NB4 (cell line): ENCODE measurements at regions not wholly inside any gene's neighbourhood (a gene's known extent, or its start where the extent isn't known, plus 50 kb on each side); places are given as distances from the start of the nearest gene placed in this dataset.

Source experiments
- DNase-seq: peaks from one replicate; pipeline ENCODE4 v3.0.0; 2010; ENCODE audit warnings: low read depth
- H3K4me3 ChIP-seq: one replicate; pipeline ENCODE4 v1.5.1; 2011; ENCODE audit warnings: mild to moderate bottlenecking, low read depth, low read length, moderate library complexity
- MYC ChIP-seq: IDR thresholded peaks from 2 replicates; pipeline ENCODE4 v1.6.1; 2011; ENCODE audit warnings: low read depth, low read length
- POLR2A ChIP-seq: IDR thresholded peaks from 2 replicates; pipeline ENCODE4 v1.6.1; 2011; ENCODE audit warnings: mild to moderate bottlenecking; ENCODE audit not compliant: insufficient read length; ENCODE audit errors: extremely low read depth
- TF ChIP-seq, protein P1 (sequence below): IDR thresholded peaks from one replicate; pipeline ENCODE4 v1.5.1; 2012; ENCODE audit warnings: low read depth, low read length
- TF ChIP-seq, protein P2 (sequence below): IDR thresholded peaks from 2 replicates; pipeline ENCODE4 v1.6.1; 2011; ENCODE audit warnings: low read depth, low read length

DNA sequence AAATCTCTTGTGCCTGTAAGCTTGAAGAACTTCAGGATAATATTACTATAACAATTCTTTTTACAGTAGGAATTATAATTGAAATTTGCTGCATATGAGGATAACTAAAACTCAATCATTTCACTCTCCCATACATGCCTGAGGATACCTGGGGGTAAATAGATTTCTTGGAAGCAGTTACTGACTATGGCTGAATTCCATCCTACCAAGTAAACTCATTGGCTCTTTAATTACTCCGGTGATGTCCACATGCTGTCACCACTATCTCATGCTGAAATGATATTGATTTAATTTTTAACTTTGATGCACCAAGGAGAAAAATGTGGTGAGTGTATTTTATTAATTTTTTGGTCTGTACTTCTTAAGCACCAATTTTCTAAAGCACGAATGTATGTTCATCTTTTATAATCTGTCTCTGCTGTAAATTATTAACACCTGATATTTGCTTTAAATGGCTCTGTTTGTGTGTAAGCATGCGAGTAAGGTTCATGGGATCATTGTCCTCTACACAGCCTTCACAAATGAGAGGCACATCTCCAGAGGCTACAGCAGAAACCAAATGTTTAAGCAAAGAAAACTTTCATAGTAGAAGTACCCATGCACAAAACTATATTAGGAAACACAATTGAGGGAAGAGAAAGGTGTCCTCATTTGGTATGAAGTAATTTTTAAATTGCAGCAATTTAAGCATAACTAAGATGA, 164.2 kb upstream of the POU3F2 start:
- H3K4me3 ChIP-seq, result no peak overlapping the region
- DNase-seq, result no peak
- TF ChIP-seq, protein P1, sequence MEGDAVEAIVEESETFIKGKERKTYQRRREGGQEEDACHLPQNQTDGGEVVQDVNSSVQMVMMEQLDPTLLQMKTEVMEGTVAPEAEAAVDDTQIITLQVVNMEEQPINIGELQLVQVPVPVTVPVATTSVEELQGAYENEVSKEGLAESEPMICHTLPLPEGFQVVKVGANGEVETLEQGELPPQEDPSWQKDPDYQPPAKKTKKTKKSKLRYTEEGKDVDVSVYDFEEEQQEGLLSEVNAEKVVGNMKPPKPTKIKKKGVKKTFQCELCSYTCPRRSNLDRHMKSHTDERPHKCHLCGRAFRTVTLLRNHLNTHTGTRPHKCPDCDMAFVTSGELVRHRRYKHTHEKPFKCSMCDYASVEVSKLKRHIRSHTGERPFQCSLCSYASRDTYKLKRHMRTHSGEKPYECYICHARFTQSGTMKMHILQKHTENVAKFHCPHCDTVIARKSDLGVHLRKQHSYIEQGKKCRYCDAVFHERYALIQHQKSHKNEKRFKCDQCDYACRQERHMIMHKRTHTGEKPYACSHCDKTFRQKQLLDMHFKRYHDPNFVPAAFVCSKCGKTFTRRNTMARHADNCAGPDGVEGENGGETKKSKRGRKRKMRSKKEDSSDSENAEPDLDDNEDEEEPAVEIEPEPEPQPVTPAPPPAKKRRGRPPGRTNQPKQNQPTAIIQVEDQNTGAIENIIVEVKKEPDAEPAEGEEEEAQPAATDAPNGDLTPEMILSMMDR, result no peak
- TF ChIP-seq MYC, result no peak
- TF ChIP-seq, protein P2, sequence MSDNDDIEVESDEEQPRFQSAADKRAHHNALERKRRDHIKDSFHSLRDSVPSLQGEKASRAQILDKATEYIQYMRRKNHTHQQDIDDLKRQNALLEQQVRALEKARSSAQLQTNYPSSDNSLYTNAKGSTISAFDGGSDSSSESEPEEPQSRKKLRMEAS, result no peak
- TF ChIP-seq POLR2A, result no peak

DNA sequence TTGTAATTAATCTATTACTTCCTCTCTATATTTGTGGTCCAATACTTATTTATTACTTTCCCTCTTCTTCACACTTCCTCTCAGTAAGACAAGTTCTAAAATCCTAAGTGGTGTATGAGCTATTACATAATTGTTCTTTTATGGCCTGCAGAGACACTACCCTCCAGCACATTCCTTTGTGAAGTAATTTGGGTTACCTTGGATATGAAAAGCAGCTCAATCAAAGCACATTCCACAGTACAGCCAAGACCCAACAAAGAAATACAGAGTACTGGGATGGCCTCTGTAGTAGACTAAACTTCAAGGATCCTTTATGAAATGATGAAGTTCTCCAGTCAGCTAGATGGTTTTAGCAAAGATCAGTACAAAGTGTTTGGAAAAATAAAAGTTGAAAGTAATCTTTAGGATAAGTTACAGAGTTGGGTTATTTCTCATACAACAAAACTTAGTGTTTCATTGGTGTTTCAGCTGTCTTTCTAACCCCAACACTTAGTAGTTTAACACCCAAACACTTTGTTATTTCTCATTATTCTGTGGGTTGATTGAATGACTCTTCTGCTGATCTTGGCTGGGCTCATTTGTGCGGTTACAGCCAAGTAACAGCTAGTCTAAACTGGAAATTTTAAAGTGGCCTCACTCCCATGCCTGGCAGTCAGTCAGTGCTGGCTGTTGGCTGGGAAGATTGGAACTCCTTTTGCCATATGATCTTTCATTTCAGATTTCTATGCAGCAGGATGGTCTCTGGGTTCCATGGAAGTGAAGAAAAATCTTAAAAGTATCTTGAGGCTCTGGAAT, 161.5 kb upstream of the POU3F2 start:
- TF ChIP-seq, protein P2, result no peak
- H3K4me3 ChIP-seq, result no peak overlapping the region
- no peak for DNase-seq

DNA sequence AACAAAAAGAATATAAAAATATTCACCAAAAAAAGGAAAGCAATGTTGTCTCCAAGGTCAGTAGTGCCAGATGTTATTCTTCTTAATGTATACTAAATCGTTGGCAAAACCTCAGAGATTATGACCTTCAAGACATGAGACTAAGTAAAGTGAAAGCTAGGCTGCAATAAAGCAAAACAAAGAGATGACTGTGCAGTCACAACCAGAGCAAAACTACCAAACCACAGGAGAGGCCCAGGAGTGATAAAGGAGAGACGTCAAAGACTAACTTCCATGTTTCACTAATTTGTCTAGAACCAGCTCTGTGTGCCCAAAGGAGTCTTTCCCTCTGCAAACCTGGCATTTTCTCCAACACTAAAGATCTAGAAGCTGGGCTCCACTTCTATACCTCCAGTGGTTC, 155.9 kb upstream of the POU3F2 start:
- TF ChIP-seq POLR2A (no peak), MYC (no peak)
- TF ChIP-seq, protein P1, result no peak
- no peak overlapping the region for H3K4me3 ChIP-seq
- no peak for DNase-seq

DNA sequence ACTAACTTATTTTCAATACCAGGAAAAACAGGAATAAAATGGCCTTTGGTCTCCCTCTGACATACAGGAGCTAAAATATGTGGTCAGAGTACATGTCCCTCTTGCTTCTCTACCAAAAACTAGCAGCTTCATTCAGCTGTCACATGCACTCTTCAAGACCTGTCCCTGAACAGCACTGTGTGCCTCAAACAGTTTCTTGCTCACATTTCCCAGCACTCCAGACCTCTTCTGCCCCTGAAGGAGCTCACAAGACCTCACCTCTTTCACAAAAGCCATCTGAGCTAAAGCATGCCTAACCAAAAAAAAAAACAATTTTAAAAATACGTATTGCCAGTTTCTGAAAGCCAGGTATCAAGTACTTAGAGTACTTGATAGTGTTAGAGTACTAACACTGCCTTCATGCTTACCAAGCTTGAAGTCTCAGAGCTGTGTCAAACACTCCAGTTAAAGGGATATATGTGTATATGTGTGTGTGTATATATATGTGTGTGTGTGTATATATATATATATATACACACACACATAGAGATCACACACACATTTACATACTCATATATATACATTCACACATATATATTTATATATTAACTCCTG, 148.3 kb upstream of the POU3F2 start:
- no peak for DNase-seq
- no peak for TF ChIP-seq MYC
- TF ChIP-seq, protein P1, result no peak
- TF ChIP-seq POLR2A, result no peak
- TF ChIP-seq, protein P2, result no peak

DNA sequence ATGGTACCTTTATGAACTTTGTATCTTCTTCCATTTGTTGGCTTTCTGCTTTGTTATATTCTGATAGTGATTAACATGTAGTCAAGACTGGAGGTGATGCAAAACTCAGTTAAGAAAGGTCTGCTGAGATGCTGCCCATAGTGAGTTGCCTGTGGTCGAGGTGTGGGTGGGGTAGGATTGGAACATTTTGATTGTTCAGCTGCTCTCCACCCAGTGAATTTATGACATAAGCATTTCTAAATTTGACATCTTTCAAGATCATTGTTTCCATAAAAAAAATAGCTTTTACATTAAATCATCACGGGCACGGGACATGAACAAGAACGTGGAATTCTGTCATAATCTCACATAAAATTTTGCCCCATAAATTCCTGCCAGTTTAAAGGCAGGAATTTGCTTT, 146.6 kb upstream of the POU3F2 start:
- no peak for DNase-seq
- H3K4me3 ChIP-seq, result no peak overlapping the region
- TF ChIP-seq, protein P1, result no peak
- TF ChIP-seq MYC (no peak), POLR2A (no peak)
- TF ChIP-seq, protein P2, result no peak

More for the DNA sequence above, 148.3 kb upstream of the POU3F2 start:
- H3K4me3 ChIP-seq, result no peak overlapping the region
